ENCODE measurements at regions not wholly inside any gene's neighbourhood (a gene's known extent, or its start where the extent isn't known, plus 50 kb on each side); places are given as distances from the start of the nearest gene placed in this dataset.

DNA sequence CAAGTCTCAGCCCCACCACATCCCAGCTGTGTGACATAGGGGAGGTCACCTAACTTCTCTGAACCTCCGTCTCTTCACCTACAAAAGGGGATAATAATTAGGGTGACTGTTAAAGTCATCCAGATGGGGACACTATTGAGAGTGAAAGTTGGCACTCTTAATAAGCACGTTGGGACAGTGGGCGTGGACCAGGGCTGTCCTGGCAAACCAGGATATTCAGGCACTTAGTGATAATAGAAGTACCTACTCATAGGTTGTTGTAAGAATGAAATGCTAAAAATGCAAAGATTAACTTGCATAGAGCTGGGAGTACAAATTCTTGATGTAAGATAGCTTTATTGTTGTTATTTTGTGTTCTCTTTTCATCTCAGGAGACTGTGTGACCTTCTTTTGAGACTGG is 177.9 kb downstream of the MELK start:
- no peak for TF ChIP-seq CTCF (IDR thresholded peaks at IDR 0.05)
- no peak for TF ChIP-seq EZH2 (IDR thresholded peaks at IDR 0.05; ENCODE audit: borderline replicate concordance, insufficient read depth, low read depth, low read length, poor library complexity, severe bottlenecking)
